HAP-1 (cell line): ENCODE measurements at regions not wholly inside any gene's neighbourhood (a gene's known extent, or its start where the extent isn't known, plus 50 kb on each side); places are given as distances from the start of the nearest gene placed in this dataset.

Experiments used
- DNase-seq, 2 experiments: peaks; one replicate each; pipeline ENCODE4 v3.0.0-alpha.2; 2016 to 2020; ENCODE audit warnings: low spot score in 2 of 2
- H3K27me3 ChIP-seq: fragments of 250-450 bp; sonication (Bioruptor Pico); 2 replicates; pipeline ENCODE4 v1.5.1; 2020; ENCODE audit warnings: low read depth, mild to moderate bottlenecking, moderate library complexity
- H3K36me3 ChIP-seq: fragments of 250-450 bp; sonication (Bioruptor Pico); replicated peaks from 2 replicates; pipeline ENCODE4 v1.5.1; 2020; ENCODE audit warnings: mild to moderate bottlenecking
- H3K4me1 ChIP-seq: fragments of 250-450 bp; sonication (Bioruptor Pico); 2 replicates; pipeline ENCODE4 v1.5.1; 2020; ENCODE audit warnings: mild to moderate bottlenecking
- H3K4me3 ChIP-seq: fragments of 250-450 bp; sonication (Bioruptor Pico); 2 replicates; pipeline ENCODE4 v1.5.1; 2020; ENCODE audit warnings: mild to moderate bottlenecking, moderate library complexity
- H3K9me3 ChIP-seq: fragments of 250-450 bp; sonication (Bioruptor Pico); 2 replicates; pipeline ENCODE4 v1.5.1; 2020; ENCODE audit warnings: mild to moderate bottlenecking, moderate library complexity
- in situ Hi-C: fragments of 300-500 bp; cut with MboI; formaldehyde crosslinking; loops from 3 replicates; pipeline ENCODE4 v1.14.3; 2020; ENCODE audit warnings: low sequenced_read_pairs, inconsistent platforms, mixed read lengths

DNA sequence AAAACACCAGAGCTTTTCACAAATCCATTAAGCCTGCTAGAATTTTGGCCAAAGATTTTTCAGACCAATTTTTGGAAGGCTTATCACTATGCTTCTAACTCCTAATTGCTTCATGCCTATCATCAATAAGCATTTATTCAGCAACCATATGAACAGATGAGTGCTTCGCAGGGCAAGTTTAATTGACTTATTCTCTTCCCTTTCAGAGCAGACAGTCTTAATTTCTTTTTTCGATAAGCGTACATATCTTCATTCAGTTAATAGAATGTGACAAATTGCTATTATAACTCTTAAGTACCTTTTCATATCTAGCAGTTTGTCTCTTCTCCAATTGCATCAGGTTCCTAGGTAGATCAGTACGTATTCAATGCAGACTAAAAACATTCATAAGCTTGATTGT lies 298.4 kb upstream of the ANO5 start:
- no peak overlapping the region for H3K4me3 ChIP-seq
- in situ Hi-C loops = no loop called here
- peaks cover 2% of the 10 kb centered on the region; the same call in 1 of the 2 replicates for H3K4me1 ChIP-seq
- no peaks in the 10 kb centered on the region for H3K36me3 ChIP-seq
- H3K27me3 ChIP-seq = no peaks in the 10 kb centered on the region
- DNase-seq = no peak
- H3K9me3 ChIP-seq = no peaks in the 10 kb centered on the region

DNA sequence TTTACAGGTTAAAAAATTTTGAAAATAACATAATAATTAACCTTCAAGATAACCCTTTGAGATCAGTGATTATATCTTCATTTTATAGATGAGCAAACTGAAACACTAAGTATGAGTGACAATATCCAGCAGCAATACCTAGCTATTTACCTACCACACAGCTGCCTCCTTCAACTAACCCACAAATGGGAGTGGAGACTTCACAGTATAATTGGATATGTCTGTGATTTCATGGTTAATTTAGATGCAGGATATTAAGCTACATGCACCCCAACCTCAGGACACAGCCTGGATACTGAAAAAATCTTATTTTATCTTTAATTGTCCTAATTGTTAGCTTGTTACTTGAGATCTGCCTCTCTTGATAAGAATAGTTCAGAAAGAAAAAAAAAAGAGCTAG lies 297.2 kb upstream of the ANO5 start:
- Histone ChIP-seq H3K4me1 (peaks cover 2% of the 10 kb centered on the region; the same call in 1 of the 2 replicates), H3K9me3 (no peaks in the 10 kb centered on the region), H3K36me3 (no peaks in the 10 kb centered on the region), H3K27me3 (no peaks in the 10 kb centered on the region), H3K4me3 (no peak overlapping the region)
- DNase-seq = no peak
- in situ Hi-C loops = no loop called here

DNA sequence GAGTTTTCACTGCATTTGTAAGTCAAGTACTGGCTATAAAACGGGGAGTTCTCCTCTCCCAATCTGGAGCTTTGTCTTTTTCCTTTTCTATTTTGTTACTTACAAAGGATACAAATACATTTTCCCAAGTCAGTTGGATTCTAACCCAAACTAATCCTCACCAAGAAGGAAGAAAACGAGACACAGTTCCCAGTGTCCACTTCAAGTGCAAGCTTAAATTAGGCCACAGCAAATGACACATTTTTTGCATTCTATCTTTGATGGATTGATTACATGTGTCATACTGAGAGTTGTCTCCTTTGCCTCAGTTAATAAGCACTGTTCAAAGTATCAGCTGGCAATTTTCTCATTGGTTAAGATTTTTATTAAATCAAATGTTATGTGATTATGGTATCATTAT lies 296.7 kb upstream of the ANO5 start:
- Histone ChIP-seq H3K27me3 (no peaks in the 10 kb centered on the region), H3K36me3 (no peaks in the 10 kb centered on the region), H3K4me3 (no peak overlapping the region), H3K9me3 (no peaks in the 10 kb centered on the region), H3K4me1 (peaks cover 2% of the 10 kb centered on the region; the same call in 1 of the 2 replicates)
- DNase-seq = no peak
- in situ Hi-C loops = no loop called here

DNA sequence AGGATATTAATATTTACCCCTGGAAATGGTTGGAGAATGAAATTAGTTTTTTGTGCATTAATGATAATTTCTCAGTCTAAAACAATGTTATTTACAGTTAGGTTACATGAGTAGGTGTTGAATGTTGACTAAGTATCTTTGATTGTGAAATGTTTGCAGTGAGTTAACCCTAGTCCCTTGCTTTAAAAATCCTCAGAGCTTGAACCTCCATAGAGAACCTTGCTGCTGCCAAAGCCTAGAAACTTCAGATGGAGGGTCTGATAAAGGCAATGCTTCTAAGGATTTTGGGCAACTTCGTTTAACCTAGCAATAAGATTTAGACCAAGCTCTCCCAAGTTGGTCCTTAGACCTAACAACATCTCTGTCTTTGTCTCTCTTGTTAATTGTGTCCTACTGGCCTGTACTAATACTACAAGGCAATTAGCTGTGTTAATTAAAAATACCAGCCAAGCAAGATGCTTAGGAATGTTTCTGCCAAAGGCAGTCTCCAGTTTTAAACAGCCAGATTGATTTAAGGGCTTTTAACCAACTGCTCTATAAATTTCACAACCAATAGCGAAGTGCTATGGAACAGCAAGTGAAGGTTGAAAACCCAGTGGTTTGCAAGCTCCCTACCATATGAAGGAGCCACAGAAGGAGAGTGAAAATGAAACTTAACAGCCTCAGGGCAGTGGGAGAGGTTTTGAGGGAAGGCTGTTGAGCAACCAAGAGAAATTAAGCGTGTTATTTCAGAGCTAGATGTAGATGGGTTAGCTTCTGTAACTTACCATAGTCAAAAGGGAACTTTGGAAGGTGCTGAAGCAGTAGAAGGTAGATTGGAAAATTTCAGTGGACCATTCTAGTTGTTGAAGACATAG lies 295.9 kb upstream of the ANO5 start:
- Histone ChIP-seq H3K27me3 (no peaks in the 10 kb centered on the region), H3K4me1 (peaks cover 2% of the 10 kb centered on the region; the same call in 1 of the 2 replicates), H3K4me3 (no peak overlapping the region), H3K9me3 (no peaks in the 10 kb centered on the region), H3K36me3 (no peaks in the 10 kb centered on the region)
- in situ Hi-C loops = no loop called here
- DNase-seq = no peak

DNA sequence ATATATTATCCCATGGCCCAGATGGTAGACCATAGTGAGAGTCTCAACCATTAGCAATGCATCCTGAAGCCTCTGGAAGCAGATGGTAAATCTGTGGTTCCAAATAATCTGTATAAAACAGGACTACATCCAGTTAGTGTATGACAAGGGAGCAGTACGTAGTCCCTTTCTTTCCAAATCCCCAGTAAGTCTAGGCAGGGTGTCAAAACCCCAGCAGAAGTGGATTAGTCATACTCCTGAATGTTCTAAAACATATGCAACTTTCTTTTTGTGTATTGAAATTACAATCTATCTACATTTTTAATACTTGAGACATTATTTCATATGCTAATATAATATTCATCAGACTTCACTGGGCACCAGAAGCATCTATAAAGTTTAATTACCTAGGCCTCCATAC lies 295.1 kb upstream of the ANO5 start:
- Histone ChIP-seq H3K4me3 (no peak overlapping the region), H3K9me3 (no peaks in the 10 kb centered on the region), H3K4me1 (peaks cover 2% of the 10 kb centered on the region; the same call in 1 of the 2 replicates), H3K27me3 (no peaks in the 10 kb centered on the region), H3K36me3 (no peaks in the 10 kb centered on the region)
- in situ Hi-C loops = no loop called here
- DNase-seq = no peak

DNA sequence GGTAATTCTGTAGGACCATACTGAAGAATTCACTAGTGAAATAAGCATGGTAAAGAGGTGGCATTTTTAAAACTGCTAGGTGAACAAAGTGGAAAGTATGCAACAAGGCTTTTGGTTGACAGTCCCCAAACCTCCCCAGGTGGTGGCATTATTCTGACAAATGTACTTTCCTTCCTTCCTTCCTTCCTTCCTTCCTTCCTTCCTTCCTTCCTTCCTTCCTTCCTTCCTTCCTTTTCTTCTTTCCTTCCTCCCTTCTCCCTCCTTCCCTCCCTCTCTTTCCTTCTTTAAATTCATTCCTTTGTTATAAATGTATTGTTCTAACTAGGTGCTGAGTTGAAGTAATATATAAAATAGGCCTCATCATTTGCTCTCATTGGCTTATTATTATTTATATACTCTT lies 284.7 kb upstream of the ANO5 start:
- in situ Hi-C loops = no loop called here
- Histone ChIP-seq H3K4me3 (no peak overlapping the region), H3K27me3 (no peaks in the 10 kb centered on the region), H3K9me3 (no peaks in the 10 kb centered on the region), H3K4me1 (no peaks in the 10 kb centered on the region), H3K36me3 (no peaks in the 10 kb centered on the region)
- DNase-seq = no peak

DNA sequence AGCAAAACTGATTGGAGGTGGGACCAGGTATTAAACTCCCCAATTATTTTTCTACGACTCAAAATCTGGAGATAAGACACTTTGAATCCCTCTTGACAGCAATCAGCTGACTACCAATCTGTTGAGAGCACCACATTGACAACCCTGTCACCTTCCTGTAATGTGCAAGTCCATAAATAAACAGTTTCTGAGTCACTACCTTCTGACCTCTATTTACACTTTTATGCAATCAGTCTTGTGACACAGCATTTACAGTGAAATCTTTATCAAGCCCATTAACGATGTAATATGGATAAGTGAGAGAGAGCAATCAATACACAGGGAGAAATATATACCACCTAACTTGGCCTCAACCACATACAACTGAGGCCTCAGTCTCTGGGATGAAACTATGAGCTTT lies 283.7 kb upstream of the ANO5 start:
- Histone ChIP-seq H3K36me3 (no peaks in the 10 kb centered on the region), H3K9me3 (no peaks in the 10 kb centered on the region), H3K4me3 (no peak overlapping the region), H3K4me1 (no peaks in the 10 kb centered on the region), H3K27me3 (no peaks in the 10 kb centered on the region)
- no peak for DNase-seq
- in situ Hi-C loops = no loop called here

DNA sequence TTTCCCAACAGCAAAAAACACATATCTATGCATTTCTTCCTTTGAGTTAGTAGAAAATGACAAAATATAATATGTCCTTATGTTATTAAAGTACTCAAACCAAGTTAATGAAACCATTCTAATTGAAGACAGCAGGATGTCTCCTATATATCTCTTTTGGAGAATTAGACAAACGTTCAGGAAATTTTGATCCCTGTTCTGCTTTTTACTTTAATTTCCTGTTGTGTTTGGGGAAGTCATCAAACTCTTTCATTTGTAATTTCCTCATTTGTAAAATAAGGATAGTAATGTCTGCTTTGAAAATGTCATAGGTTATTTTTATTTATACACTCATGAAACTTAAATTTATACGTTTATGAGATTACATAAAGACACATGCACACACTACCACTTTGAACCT lies 281.8 kb upstream of the ANO5 start:
- no peaks in the 10 kb centered on the region for H3K36me3 ChIP-seq
- H3K9me3 ChIP-seq = no peaks in the 10 kb centered on the region; the same call in 1 of the 2 replicates
- in situ Hi-C loops = no loop called here
- no peak overlapping the region for H3K4me3 ChIP-seq
- H3K27me3 ChIP-seq = no peaks in the 10 kb centered on the region
- no peaks in the 10 kb centered on the region for H3K4me1 ChIP-seq
- DNase-seq = no peak

DNA sequence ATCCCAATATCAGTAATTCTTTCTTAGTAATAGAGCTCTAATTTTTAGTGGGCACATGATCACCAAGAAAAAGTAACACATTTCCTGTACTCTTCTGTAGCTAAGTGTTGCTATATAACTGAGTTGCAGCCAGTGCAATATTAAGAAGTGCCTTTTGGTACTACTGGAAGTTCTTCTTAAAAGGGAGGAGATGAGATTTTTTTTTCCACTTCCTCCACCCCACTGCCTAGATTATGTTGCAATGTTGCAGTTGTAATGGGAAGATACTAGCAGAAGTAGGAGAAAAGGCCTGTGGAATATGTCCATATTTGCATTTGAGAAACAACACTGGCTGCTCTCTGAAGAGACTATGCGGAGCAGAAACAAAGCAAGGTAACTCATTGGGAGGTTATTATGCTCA lies 280.6 kb upstream of the ANO5 start:
- Histone ChIP-seq H3K36me3 (no peaks in the 10 kb centered on the region), H3K27me3 (no peaks in the 10 kb centered on the region), H3K4me1 (no peaks in the 10 kb centered on the region), H3K4me3 (no peak overlapping the region), H3K9me3 (no peaks in the 10 kb centered on the region; the same call in 1 of the 2 replicates)
- in situ Hi-C loops = no loop called here
- DNase-seq = no peak

DNA sequence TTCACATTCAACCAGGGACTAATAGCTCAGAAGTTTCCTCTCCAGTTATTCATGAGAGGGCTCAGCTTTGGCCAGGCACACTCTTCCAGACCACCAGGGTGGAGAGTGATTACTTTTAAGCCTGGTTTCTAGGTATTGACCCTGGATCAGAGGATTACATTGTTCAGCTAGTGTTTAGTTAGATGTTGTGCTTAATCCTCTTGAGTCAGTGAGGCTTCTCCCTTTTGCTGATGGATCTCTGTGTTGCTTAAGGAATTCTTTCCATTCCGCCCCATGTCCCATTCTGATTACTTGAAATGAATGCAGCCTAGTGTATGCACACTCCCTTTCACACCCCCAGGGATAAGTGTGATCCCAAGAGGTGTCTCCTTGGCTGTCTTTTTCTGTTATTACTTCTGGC lies 271.7 kb upstream of the ANO5 start:
- Histone ChIP-seq H3K4me3 (no peak overlapping the region), H3K9me3 (no peaks in the 10 kb centered on the region), H3K4me1 (no peaks in the 10 kb centered on the region), H3K27me3 (no peaks in the 10 kb centered on the region), H3K36me3 (no peaks in the 10 kb centered on the region)
- in situ Hi-C loops = no loop called here
- no peak for DNase-seq

DNA sequence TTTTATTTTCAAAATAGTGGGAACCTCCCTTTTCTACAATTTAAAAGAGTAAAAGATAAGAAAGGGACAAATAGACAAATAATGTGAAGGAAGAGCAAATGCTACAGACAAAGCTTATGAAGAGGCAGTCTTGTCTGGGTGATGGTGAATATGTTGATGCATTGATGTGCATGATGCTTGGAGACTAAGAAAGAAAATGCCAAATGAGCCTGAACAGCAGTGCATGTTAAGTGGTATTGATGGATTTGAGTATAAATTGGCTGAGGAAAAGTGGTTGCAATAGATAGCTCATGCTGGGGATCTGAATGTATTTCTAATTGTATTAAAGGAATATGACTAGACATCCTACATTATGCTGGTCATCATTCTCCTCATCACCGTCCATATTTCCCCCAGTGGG lies 268.6 kb upstream of the ANO5 start:
- Histone ChIP-seq H3K4me3 (no peak overlapping the region), H3K27me3 (no peaks in the 10 kb centered on the region), H3K9me3 (no peaks in the 10 kb centered on the region), H3K36me3 (no peaks in the 10 kb centered on the region), H3K4me1 (no peaks in the 10 kb centered on the region)
- no peak for DNase-seq
- in situ Hi-C loops = no loop called here

DNA sequence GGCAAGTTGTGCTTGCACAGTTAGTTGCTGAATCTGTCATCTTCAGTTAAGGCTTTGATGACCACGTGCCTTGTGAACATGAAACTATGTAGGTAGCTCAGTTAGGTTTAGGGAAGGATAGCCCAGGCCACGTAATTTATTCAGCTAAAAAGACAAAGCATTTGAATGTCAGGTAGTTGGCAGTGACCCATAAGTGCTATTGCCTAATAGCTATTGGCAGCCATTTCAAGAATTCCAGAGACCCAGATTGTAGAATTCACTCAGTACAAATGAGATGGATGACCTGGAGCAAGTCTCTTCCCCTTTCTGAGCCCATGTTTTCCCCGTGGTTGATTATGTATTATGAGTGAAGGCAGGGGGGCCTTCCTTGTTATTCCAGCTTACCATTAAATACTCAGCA lies 265.3 kb upstream of the ANO5 start:
- no peak overlapping the region for H3K4me3 ChIP-seq
- H3K4me1 ChIP-seq = no peaks in the 10 kb centered on the region
- DNase-seq = no peak
- H3K27me3 ChIP-seq = no peaks in the 10 kb centered on the region
- no peaks in the 10 kb centered on the region for H3K9me3 ChIP-seq
- in situ Hi-C loops = no loop called here
- no peaks in the 10 kb centered on the region for H3K36me3 ChIP-seq

DNA sequence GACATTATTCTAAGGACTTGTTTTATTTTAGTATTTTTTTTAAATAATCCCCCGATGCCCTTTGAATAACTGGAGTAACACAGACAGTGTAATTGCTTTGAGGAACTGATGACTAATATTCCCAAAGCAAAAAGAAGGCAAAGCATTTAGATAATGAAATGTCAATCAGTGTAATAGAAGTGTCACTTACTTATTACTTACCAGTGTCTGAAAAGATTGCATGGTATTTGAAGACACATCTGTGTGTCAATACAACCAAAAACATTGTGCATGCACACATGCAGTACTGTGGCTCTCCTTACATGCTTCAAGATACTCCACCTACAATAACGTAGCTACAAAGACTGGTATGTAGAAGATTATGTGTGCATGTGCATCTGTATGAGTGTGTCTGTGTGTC lies 264.0 kb upstream of the ANO5 start:
- no peak for DNase-seq
- Histone ChIP-seq H3K4me3 (no peak overlapping the region), H3K27me3 (no peaks in the 10 kb centered on the region), H3K4me1 (no peaks in the 10 kb centered on the region), H3K9me3 (no peaks in the 10 kb centered on the region), H3K36me3 (no peaks in the 10 kb centered on the region)
- in situ Hi-C loops = no loop called here

DNA sequence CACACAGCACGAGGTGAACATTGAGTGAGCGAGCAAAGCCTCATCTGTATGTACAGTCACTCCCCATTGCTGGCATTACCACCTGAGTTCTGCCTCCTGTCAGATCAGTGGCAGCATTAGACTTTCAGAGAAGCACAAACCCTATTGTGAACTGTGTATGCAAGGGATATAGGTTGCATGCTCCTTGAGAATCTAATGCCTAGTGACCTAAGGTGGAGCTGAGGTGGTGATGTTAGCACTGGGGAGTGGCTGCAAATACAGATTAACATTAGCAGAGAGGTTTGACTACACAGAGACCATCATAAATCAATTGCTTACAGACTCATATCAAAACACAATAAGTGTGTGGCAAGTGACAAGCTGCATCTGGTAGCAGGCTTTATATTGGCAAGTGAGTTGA lies 262.5 kb upstream of the ANO5 start:
- Histone ChIP-seq H3K4me3 (no peak overlapping the region), H3K27me3 (no peaks in the 10 kb centered on the region), H3K4me1 (no peaks in the 10 kb centered on the region), H3K9me3 (no peaks in the 10 kb centered on the region), H3K36me3 (no peaks in the 10 kb centered on the region)
- DNase-seq = no peak
- in situ Hi-C loops = no loop called here
